Left ventricle myocardium inferior (tissue), 1 donor: ENCODE measurements at regions not wholly inside any gene's neighbourhood (a gene's known extent, or its start where the extent isn't known, plus 50 kb on each side); places are given as distances from the start of the nearest gene placed in this dataset.

ENCODE experiments used
- DNase-seq: peaks from one replicate; pipeline ENCODE4 v3.0.0-alpha.2; 2020
- H3K27ac ChIP-seq: fragments of 200-600 bp; replicated peaks from 2 replicates; pipeline ENCODE4 v1.8.0; 2021
- H3K27me3 ChIP-seq: fragments of 200-600 bp; 2 replicates; pipeline ENCODE4 v1.8.0; 2021; ENCODE audit warnings: low read depth
- H3K36me3 ChIP-seq: fragments of 200-600 bp; 2 replicates; pipeline ENCODE4 v1.8.0; 2021
- H3K4me1 ChIP-seq: fragments of 200-600 bp; 2 replicates; pipeline ENCODE4 v1.8.0; 2021
- H3K4me3 ChIP-seq: fragments of 200-600 bp; 2 replicates; pipeline ENCODE4 v1.8.0; 2021; ENCODE audit warnings: mild to moderate bottlenecking, moderate library complexity
- H3K9me3 ChIP-seq: fragments of 200-600 bp; replicated peaks from 2 replicates; pipeline ENCODE4 v1.8.0; 2021
- CTCF ChIP-seq: fragments of 200-600 bp; IDR thresholded peaks from 2 replicates; pipeline ENCODE4 v1.8.0; 2021; ENCODE audit warnings: antibody characterized with exemption, mild to moderate bottlenecking, borderline replicate concordance
- intact Hi-C: fragments of 100-400 bp; cut with micrococcal nuclease; formaldehyde crosslinking; loops from one replicate; pipeline ENCODE4 v1.11.0; 2022
- donor health status: DM: no; HTN: yes; CAD: no; lungs with severe emphysema.

- H3K36me3 ChIP-seq, result no peaks in the 10 kb centered on the region
- no peak overlapping the region for H3K27ac ChIP-seq
- intact Hi-C loops, result no loop called here
- no peak for TF ChIP-seq CTCF
- no peaks in the 10 kb centered on the region for H3K9me3 ChIP-seq
- no peaks in the 10 kb centered on the region for H3K4me1 ChIP-seq
- no peak overlapping the region for H3K4me3 ChIP-seq
- DNase-seq, result no peak
- no peaks in the 10 kb centered on the region for H3K27me3 ChIP-seq
Observed at GRCh38 chr4:96016634-96017299, 176.9 kb downstream of the PDHA2 start.

GRCh38 chr4:96025011-96025410 is 185.1 kb downstream of the PDHA2 start:
- H3K4me1 ChIP-seq, result no peaks in the 10 kb centered on the region

GRCh38 chr4:96035727-96036126 is 195.8 kb downstream of the PDHA2 start:
- Histone ChIP-seq H3K9me3 (no peaks in the 10 kb centered on the region), H3K4me3 (no peak overlapping the region), H3K27me3 (no peaks in the 10 kb centered on the region), H3K27ac (no peak overlapping the region), H3K4me1 (no peaks in the 10 kb centered on the region), H3K36me3 (no peaks in the 10 kb centered on the region)
- no peak for DNase-seq
- TF ChIP-seq CTCF, result peak; percentile 64
- intact Hi-C loops, result no loop called here

More at GRCh38 chr4:96025011-96025410, 185.1 kb downstream of the PDHA2 start:
- H3K36me3 ChIP-seq, result no peaks in the 10 kb centered on the region
- DNase-seq, result no peak
- no peak overlapping the region for H3K27ac ChIP-seq
- H3K9me3 ChIP-seq, result no peaks in the 10 kb centered on the region
- no peak for TF ChIP-seq CTCF
- no peak overlapping the region for H3K4me3 ChIP-seq
- H3K27me3 ChIP-seq, result peaks cover 3% of the 10 kb centered on the region
- intact Hi-C loops, result no loop called here

GRCh38 chr4:96036781-96037180 is 196.9 kb downstream of the PDHA2 start:
- no peaks in the 10 kb centered on the region for H3K36me3 ChIP-seq
- no peak for DNase-seq
- no peak overlapping the region for H3K27ac ChIP-seq
- no peaks in the 10 kb centered on the region for H3K9me3 ChIP-seq
- H3K4me1 ChIP-seq, result no peaks in the 10 kb centered on the region
- TF ChIP-seq CTCF, result no peak
- intact Hi-C loops, result no loop called here
- no peaks in the 10 kb centered on the region for H3K27me3 ChIP-seq
- no peak overlapping the region for H3K4me3 ChIP-seq

GRCh38 chr4:96037705-96038104 is 197.8 kb downstream of the PDHA2 start:
- Histone ChIP-seq H3K9me3 (no peaks in the 10 kb centered on the region), H3K27ac (no peak overlapping the region), H3K27me3 (no peaks in the 10 kb centered on the region), H3K36me3 (no peaks in the 10 kb centered on the region), H3K4me1 (no peaks in the 10 kb centered on the region), H3K4me3 (no peak overlapping the region)
- TF ChIP-seq CTCF, result no peak
- intact Hi-C loops, result no loop called here
- no peak for DNase-seq
